OCI-LY7 (cell line): ENCODE measurements at regions not wholly inside any gene's neighbourhood (a gene's known extent, or its start where the extent isn't known, plus 50 kb on each side); places are given as distances from the start of the nearest gene placed in this dataset.

Source experiments
- CTCF ChIP-seq: fragments of 200-600 bp; sonication (generic); conservative IDR thresholded peaks from 2 replicates; pipeline ENCODE4 v1.5.1; 2014; ENCODE audit warnings: mild to moderate bottlenecking, antibody characterized with exemption, low read length, moderate library complexity, mixed read lengths
- EZH2phosphoT487 ChIP-seq: fragments of 200-600 bp; sonication (generic); IDR thresholded peaks from 2 replicates; pipeline ENCODE4 v1.6.1; 2018; ENCODE audit warnings: low read depth, borderline replicate concordance, mild to moderate bottlenecking, mixed run types, antibody characterized with exemption, low read length, moderate library complexity, mixed read lengths

- no peak for TF ChIP-seq CTCF
- TF ChIP-seq EZH2phosphoT487 = no peak
These were observed 311.5 kb upstream of the IRX4 start for GRCh38 chr5:2194236-2194555.
